ENCODE measurements at regions not wholly inside any gene's neighbourhood (a gene's known extent, or its start where the extent isn't known, plus 50 kb on each side); places are given as distances from the start of the nearest gene placed in this dataset.

DNA sequence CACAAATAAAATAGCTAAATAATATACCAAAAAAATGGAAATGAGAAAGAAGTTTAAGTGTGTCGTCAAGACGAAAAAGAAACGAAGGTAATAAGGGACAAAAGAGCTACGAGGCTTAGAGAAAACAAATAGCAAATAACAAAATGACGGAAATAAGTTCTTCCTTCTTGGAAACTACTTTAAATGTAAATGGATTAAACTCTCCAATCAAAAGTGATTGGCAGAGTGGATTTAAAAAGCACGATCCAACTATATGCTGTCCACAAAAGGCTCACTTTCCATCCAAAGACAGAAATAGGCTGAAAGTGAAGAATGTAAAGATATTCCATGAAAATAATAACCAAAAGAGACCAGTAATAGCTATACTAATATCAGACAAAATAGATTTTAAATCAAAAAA, 82.4 kb downstream of the DIO3 start:
- H3K4me3 ChIP-seq (ENCODE audit: low read depth in 1 of 2, low read length in 2 of 2) = no peak overlapping the region
- no peaks in the 10 kb centered on the region for H3K36me3 ChIP-seq (ENCODE audit: insufficient read depth, low read length)
- ATAC-seq (ENCODE audit: insufficient read depth, low read depth) (no peak), DNase-seq (no peak)
- no peak overlapping the region for H3K4me2 ChIP-seq (ENCODE audit: insufficient read depth, low read length)
- H2AFZ ChIP-seq (ENCODE audit: low read depth, low read length) = no peak overlapping the region
- H3K79me2 ChIP-seq (ENCODE audit: insufficient read depth, low read length) = no peaks in the 10 kb centered on the region
- H3K27ac ChIP-seq (ENCODE audit: low read length) = no peak overlapping the region
- TF ChIP-seq, protein P1, sequence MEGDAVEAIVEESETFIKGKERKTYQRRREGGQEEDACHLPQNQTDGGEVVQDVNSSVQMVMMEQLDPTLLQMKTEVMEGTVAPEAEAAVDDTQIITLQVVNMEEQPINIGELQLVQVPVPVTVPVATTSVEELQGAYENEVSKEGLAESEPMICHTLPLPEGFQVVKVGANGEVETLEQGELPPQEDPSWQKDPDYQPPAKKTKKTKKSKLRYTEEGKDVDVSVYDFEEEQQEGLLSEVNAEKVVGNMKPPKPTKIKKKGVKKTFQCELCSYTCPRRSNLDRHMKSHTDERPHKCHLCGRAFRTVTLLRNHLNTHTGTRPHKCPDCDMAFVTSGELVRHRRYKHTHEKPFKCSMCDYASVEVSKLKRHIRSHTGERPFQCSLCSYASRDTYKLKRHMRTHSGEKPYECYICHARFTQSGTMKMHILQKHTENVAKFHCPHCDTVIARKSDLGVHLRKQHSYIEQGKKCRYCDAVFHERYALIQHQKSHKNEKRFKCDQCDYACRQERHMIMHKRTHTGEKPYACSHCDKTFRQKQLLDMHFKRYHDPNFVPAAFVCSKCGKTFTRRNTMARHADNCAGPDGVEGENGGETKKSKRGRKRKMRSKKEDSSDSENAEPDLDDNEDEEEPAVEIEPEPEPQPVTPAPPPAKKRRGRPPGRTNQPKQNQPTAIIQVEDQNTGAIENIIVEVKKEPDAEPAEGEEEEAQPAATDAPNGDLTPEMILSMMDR (IDR thresholded peaks at IDR 0.05; ENCODE audit: borderline replicate concordance, extremely low read depth, low read length, poor library complexity, severe bottlenecking) = no peak
- TF ChIP-seq EZH2 (IDR thresholded peaks at IDR 0.05; ENCODE audit: borderline replicate concordance, low read depth, low read length, severe bottlenecking) = no peak
- H3K9me3 ChIP-seq (ENCODE audit: insufficient read depth, low read length, severe bottlenecking) = no peaks in the 10 kb centered on the region
- no peaks in the 10 kb centered on the region for H4K20me1 ChIP-seq (ENCODE audit: insufficient read depth, low read length)
- H3K4me1 ChIP-seq (ENCODE audit: insufficient read depth, low read length) = no peaks in the 10 kb centered on the region
- H3K27me3 ChIP-seq (ENCODE audit: insufficient read depth, low read length, poor library complexity) = peaks cover 24% of the 10 kb centered on the region
- H3K9ac ChIP-seq (ENCODE audit: low read depth, low read length) = no peak overlapping the region

DNA sequence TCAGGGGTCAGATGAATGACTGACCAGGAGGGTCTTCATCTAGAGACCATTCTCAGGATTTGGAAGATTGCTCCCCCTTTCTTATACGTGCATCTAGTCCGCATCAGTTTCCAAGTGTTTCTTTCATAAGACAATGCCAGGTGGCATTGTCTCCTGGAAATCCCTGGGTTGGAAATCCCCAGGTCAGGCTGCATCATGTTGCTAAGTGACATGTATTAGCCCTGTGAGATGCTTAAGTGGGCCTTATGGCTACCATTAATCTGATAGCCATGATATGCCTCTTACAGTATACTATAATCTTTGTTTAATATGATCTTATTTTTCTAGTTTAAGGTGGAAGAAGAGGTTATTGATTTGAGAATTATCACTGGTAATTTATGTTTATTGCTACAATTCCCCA, 92.8 kb downstream of the DIO3 start:
- DNase-seq (no peak), ATAC-seq (ENCODE audit: insufficient read depth, low read depth) (no peak)
- no peak overlapping the region for H3K4me3 ChIP-seq (ENCODE audit: low read depth in 1 of 2, low read length in 2 of 2)
- H3K27me3 ChIP-seq (ENCODE audit: insufficient read depth, low read length, poor library complexity) = peaks cover 31% of the 10 kb centered on the region
- no peaks in the 10 kb centered on the region for H3K4me1 ChIP-seq (ENCODE audit: insufficient read depth, low read length)
- H3K27ac ChIP-seq (ENCODE audit: low read length) = no peak overlapping the region
- no peaks in the 10 kb centered on the region for H3K9me3 ChIP-seq (ENCODE audit: insufficient read depth, low read length, severe bottlenecking)
- TF ChIP-seq EZH2 (IDR thresholded peaks at IDR 0.05; ENCODE audit: borderline replicate concordance, low read depth, low read length, severe bottlenecking) = no peak
- TF ChIP-seq, protein P1 (IDR thresholded peaks at IDR 0.05; ENCODE audit: borderline replicate concordance, extremely low read depth, low read length, poor library complexity, severe bottlenecking) = no peak
- no peak overlapping the region for H2AFZ ChIP-seq (ENCODE audit: low read depth, low read length)
- H3K79me2 ChIP-seq (ENCODE audit: insufficient read depth, low read length) = no peaks in the 10 kb centered on the region
- no peaks in the 10 kb centered on the region for H3K36me3 ChIP-seq (ENCODE audit: insufficient read depth, low read length)
- H4K20me1 ChIP-seq (ENCODE audit: insufficient read depth, low read length) = no peaks in the 10 kb centered on the region
- no peak overlapping the region for H3K4me2 ChIP-seq (ENCODE audit: insufficient read depth, low read length)
- no peak overlapping the region for H3K9ac ChIP-seq (ENCODE audit: low read depth, low read length)

DNA sequence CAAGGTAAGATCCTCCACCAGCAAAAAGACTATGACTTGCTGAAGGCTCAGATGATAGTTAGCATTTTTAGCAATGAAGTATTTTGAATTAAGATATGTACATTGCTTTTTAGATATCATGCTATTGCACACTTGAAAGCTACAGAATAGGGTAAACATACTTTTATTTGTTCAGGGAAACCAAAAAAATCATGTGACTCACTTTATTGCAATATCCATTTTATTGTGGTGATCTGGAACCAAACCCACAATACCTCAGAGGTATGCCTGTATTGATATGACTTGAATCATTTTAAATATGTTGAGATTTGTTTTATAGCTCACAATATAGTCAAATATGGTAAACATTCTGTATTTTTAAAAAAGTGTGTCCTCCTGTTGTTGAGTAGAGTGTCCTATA, 96.1 kb downstream of the DIO3 start:
- no peak for TF ChIP-seq EZH2 (IDR thresholded peaks at IDR 0.05; ENCODE audit: borderline replicate concordance, low read depth, low read length, severe bottlenecking)
- TF ChIP-seq, protein P1 (IDR thresholded peaks at IDR 0.05; ENCODE audit: borderline replicate concordance, extremely low read depth, low read length, poor library complexity, severe bottlenecking) = no peak
- Histone ChIP-seq H3K4me2 (ENCODE audit: insufficient read depth, low read length) (no peak overlapping the region), H4K20me1 (ENCODE audit: insufficient read depth, low read length) (no peaks in the 10 kb centered on the region), H3K4me3 (ENCODE audit: low read depth in 1 of 2, low read length in 2 of 2) (no peak overlapping the region), H3K36me3 (ENCODE audit: insufficient read depth, low read length) (no peaks in the 10 kb centered on the region), H3K27me3 (ENCODE audit: insufficient read depth, low read length, poor library complexity) (peaks cover 39% of the 10 kb centered on the region), H3K27ac (ENCODE audit: low read length) (no peak overlapping the region), H2AFZ (ENCODE audit: low read depth, low read length) (no peak overlapping the region), H3K4me1 (ENCODE audit: insufficient read depth, low read length) (no peaks in the 10 kb centered on the region), H3K9me3 (ENCODE audit: insufficient read depth, low read length, severe bottlenecking) (no peaks in the 10 kb centered on the region), H3K9ac (ENCODE audit: low read depth, low read length) (no peak overlapping the region), H3K79me2 (ENCODE audit: insufficient read depth, low read length) (no peaks in the 10 kb centered on the region)
- ATAC-seq (ENCODE audit: insufficient read depth, low read depth) = no peak
- DNase-seq = no peak

Measured in DND-41 (cell line).